DMS114 treated with DMSO at 0.1 percent for 48 hours (cell line): ENCODE measurements at regions not wholly inside any gene's neighbourhood (a gene's known extent, or its start where the extent isn't known, plus 50 kb on each side); places are given as distances from the start of the nearest gene placed in this dataset.

ENCODE experiments used
- DNase-seq: peaks from one replicate; lab custom pipeline; 2025; ENCODE audit not compliant: unreplicated experiment; lab: John Stamatoyannopoulos, UW

DNA sequence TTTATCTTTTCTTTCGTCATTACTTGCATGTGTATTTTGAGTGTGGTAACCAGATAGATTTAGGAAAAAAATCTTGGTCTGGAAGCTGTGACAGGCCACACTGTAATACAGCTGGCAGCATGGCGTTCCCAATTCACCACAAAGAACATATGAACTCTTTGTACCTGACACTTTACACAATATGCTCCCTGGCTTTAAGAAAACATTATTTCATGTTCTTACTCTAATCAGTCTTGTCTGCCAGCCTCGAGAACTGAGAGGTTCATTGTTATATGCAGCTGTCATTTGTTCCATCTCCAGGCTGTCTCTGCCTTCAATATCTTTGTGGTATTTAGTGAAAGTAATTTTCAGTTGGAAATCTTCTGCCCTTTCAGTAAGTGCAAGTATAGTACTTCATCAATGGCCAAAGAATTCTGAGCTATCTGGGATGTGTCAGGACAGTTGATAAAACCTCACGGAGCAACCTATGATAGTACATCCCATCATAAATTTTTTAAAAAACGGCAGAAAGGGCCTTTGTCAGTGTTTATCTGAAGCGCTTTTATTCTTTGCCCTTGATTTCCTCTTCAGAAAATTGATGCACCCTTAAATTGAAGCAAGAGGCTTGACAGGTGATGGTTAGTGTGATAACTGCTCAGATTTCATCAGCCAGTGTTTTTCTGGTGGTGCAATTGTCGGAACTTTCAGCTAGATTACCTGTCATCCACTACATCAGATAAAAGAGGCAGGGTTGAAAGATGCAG, 146.3 kb upstream of the SP8 start:
- no peak for DNase-seq

GRCh38 chr7:20945451-20945850, 158.8 kb upstream of the SP8 start:
- DNase-seq, result no peak

DNA sequence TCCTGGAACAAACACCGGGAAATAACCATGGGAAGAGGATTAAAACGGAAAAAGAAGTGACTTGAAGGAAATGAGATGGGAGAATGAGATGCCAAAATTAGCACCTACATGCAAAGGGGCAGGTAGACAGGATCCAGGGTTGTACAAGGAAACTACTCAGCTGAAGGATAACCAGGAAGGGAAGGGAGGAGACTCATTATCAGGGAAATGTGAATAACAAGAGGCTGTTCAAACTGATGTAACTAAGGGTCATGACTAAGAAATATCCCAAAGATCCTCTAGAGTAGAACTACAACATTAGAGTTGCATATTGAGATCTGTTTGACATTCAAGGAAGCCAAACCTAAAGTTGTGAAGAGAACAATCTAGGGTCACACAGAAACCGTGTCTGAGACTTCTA, 166.2 kb upstream of the SP8 start:
- no peak for DNase-seq

GRCh38 chr7:20954711-20955619, 168.3 kb upstream of the SP8 start:
- no peak for DNase-seq

DNA sequence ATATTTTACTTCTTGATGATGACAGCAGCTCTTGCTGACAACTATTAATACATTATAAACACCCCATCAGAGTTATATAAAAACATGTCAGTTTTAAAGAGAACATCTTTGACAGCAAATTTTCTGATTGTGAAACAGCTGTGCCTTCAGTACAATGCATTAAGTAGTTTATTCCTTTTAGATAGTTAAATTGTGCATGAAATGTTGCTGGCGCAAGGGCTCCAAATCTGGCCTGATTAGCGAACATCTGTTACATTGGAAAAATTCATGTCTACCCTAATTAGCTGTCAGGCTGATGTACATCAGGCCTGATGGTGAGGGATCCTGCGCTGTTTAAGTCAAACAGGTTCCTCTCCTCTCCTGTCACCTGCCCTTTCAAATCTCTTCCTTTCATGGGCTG, 171.9 kb upstream of the SP8 start:
- no peak for DNase-seq

GRCh38 chr7:20959281-20959680, 172.6 kb upstream of the SP8 start:
- DNase-seq, result no peak

GRCh38 chr7:20963556-20964280, 177.0 kb upstream of the SP8 start:
- no peak for DNase-seq

- no peak for DNase-seq
These were observed 177.7 kb upstream of the SP8 start for GRCh38 chr7:20964281-20964918.

DNA sequence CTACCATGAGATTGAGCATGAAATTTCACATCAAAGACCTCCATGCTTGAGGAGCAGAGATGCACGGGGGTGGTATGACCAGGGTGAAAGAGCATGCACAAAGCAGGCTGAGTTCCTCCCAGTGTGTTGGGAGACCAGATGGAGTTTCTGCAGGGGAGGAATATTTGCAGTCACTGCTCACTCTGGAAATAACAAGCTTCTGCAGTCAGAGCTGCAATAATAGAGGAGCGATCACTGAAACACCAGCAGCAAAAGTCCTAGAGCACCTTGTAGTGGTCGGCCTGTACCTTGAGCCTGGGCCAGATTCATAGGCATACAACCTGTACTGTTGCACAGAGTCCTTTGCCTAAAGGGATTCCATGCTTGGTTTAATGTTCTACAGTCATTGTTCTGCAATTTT, 184.5 kb upstream of the SP8 start:
- no peak for DNase-seq

GRCh38 chr7:20980232-20980631, 193.5 kb upstream of the SP8 start:
- DNase-seq, result no peak

DNA sequence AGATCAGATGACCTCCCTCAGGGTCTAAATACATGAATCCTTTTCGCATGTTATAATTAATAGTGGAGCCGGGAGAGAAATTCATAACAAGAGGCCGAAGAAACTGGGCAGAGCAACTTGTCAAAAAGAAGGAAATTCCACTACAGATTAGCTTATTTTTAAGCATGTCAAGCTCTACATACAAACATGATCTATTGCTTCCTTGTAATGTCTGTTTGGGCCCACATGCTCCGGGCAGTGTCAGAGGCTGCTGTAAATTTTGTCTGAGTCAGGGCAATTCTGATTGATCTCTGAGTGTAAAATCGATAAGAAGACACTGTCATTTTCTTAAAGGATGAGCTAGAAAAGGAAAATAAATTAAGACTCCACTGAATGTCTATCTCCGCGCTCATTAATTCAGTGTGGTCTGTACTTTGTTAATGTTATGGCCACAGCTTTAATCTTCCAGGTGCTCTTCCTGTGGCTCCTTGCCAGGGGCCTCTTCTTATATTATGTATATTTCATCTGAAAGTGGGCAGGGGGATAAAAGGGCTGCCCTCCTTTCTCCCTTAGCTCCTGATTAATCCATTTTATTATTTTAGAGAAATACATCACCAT, 194.1 kb upstream of the SP8 start:
- DNase-seq, result no peak

- DNase-seq, result no peak
These were observed 201.7 kb upstream of the SP8 start for GRCh38 chr7:20988340-20988739.

DNA sequence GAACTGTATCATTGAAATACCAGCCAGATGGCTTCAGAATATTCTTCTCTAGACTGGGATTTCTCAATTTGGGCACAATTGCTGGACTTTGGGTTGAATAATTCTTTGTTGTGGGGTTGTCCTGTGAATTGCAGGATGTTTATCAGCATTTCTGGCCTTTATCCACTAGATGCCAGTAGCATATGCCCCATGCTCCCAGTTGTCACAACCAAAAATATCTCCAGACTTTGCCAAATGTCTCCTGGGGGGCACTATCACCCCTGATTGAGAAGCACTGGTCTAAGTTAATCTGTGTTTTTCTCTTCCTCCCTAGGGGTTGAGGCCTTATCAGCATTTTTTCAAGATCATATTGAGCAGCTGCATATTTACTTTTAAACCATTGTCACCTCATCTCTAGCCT, 204.9 kb upstream of the SP8 start:
- no peak for DNase-seq

DNA sequence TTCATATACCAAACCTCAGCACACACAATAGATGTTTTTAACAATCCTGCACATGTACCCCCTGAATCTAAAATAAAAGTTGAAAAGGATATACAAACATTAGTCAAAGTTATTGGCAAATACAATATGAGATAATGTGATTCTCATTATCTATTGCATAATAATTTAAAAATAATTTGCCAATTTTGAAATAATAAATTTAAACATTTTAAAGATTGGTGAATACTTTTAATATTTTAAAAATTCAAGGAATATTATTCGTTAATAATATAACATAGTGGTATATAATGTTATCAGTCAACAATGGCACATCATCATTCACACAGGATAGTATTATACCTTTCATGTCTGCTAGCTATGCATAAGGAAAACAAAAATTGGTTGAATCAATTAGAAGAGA, 207.0 kb upstream of the SP8 start:
- no peak for DNase-seq

GRCh38 chr7:20998309-20998708, 211.6 kb upstream of the SP8 start:
- DNase-seq, result no peak

DNA sequence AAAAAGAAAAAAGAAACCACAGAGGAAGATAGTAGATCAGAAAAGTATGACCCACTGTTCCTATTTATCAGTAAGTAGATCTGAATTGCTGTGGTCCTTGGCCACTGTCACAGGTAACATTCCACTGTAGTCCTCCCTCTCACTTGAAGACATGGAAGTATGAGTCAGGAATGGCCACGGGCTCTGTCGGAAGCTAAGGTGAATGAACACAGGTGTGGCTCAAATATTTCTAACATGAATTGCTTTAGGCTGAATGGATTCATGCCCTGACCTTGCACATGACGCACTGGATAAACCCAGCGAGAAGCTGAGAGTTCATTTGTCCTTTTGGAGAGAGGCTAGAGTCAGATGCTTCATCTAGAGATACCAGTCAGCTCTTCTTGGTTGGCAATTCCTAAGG, 224.5 kb upstream of the SP8 start:
- no peak for DNase-seq

GRCh38 chr7:21013765-21014539, 227.3 kb upstream of the SP8 start:
- DNase-seq, result no peak

DNA sequence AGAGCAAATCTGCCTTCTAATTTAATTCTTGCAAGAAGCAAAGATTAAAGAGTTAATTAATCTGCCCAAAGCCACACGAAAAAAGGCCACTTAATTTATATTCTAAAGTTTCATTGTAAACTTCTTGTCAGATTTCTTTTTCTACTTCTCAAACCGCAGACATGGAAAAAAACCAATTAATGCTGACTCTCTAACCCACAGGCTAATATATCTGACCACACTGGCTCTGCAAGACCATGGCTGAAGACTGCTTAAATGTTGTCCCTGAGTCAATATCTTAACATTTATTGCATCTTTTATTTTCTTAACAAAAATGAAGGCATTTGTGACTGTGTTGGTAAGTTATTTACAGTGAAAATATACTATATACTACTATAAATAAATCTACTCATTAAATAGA, 234.0 kb upstream of the SP8 start:
- DNase-seq, result no peak

DNA sequence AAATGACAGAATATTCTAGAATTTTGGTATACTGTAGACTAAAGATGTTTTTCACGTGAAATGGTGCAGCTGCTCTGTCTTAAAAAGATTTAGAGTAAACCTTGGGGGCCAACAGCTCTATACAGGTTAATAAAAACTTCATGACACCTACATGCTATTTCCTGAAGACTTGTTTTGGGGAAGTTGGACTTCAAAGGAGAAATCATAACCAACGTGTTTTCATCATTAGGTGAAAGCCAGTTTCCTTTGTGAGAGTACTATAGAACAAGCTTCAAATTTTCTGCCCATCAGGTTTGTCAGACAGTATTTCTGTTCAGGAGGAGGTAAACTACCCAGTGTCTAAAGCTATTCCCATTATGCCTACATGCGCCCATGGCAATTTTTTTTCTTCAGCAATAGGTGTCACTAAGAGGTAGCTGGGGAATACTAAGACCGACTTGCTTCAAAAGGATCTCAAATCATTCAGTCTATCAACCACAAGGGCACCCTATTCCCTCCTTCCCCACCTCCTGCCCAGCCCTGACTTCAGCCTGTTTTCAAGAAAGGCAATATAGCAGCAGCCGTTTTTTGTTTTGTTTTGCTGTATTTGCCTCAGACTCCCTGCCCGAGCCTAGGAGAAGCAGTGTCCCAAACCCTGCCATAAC, 237.3 kb upstream of the SP8 start:
- DNase-seq, result no peak

GRCh38 chr7:21024485-21024867, 237.8 kb upstream of the SP8 start:
- DNase-seq, result no peak
